GM19351 (cell line): ENCODE measurements at regions not wholly inside any gene's neighbourhood (a gene's known extent, or its start where the extent isn't known, plus 50 kb on each side); places are given as distances from the start of the nearest gene placed in this dataset.

Experiments
- ATAC-seq: cut with Tn5 transposase; IDR thresholded peaks from one replicate; pipeline ENCODE4 v1.9.1; 2021; ENCODE audit warnings: mild to moderate bottlenecking, moderate library complexity; ENCODE audit not compliant: unreplicated experiment

DNA sequence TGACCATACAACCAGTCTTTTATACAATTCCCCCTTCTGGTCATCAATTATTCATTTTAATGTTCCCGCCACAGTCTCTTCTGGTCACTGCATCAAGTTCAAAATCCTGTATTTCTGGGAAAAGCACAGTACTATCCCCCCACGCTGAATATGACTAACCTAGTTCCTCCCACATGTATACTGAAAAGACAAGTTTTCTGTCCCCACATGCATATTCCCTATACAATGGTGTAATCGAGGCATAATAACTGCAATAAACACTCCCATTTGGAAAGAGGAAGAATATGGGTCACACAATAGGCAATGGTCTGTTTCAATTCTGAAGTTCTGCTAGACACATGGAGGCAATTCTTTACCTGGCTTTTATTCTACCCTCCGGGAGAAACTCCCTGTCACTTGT is 344.9 kb downstream of the EFNA5 start:
- ATAC-seq, result no peak

DNA sequence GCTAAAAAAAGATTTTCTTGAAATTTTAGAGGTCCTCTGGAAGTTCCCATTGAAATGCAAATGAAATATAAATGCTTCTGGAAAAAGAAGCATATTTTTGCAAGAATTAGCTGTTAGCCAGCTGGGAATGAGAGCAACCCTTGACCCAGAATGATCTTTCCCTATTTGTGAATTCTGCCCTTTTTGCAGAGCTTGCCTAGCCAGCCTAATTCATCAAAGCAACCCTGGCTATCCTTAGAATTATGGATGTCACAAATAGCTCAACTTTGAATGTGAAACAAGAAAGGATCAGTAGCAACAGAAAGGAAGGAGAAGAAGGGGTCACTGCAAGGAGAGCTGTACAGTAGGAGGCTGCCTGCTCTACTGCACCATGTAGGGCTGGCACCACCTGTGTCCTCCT is 345.9 kb downstream of the EFNA5 start:
- ATAC-seq, result no peak

DNA sequence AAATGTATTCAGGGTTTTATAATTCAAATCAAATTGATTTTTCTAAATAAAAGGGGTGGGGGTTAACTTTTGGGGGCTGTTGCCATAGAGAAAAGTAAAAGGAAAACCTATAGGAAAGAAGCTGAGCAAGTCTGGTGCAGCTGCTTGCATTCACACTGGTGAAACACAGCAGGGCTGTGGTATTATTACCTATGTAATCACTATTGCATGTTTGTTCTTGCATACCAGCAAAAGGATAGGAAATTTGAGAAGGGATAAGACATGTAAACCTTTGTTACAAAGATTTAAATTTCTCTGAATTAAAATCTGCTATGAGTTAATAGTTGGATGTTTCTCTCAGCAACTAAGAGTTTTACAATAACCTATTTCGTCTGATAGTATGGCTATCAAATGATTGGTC is 346.7 kb downstream of the EFNA5 start:
- no peak for ATAC-seq

DNA sequence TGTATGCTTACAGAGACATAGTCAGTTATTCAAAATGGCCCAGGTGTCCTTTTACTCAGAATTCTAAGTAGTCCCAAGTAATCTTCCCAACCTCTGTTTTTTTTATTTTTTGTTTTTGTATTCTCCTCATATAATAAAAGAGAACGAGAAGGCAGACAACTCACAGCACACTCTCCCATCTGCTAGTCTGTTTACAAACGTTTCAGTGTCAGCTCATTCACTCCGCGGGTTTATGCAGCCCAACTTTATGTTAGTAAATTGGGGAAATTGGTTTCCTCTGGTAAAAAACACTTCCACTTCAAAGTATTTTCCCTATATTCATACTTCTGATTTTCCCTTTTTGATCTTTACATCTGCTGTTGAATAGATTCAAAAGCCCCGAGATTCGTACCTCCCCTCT is 347.2 kb downstream of the EFNA5 start:
- no peak for ATAC-seq

DNA sequence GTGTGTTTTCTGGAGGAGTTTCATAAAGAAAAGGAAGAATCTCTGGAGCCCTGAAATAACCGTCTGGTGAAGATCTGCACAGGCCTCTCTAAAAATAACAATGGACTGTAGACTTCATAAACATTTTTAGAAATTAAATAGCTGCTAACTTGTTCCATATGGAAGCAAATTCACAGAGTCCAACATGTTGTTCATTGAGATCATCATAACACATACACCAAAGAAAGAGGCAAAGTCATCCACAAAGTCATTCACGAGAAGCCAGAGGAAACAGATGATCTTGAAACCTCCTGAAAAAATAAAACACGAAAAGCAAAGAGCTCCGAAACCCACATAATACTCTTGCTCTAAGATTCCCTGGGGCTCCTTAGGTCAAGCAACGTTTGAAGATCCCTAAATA is 347.8 kb downstream of the EFNA5 start:
- ATAC-seq, result no peak

DNA sequence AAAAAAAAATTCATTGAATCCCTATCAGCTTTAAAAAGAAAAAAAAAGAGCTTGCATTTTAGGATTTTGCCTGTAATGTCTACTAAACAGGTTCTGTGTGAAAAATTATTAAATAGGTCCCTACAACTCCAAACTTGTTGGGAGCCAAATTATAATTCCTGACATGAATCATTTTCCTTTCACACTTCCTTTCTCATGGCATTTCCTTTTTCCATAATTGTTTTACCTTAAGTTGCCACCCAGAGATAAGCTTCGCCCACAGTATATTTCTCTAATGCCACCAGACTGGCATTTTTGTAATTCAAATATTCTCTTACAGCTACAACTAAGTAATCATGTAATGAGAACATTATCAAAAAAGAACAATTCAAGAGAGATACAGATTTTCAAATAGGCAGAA is 348.8 kb downstream of the EFNA5 start:
- ATAC-seq, result no peak

DNA sequence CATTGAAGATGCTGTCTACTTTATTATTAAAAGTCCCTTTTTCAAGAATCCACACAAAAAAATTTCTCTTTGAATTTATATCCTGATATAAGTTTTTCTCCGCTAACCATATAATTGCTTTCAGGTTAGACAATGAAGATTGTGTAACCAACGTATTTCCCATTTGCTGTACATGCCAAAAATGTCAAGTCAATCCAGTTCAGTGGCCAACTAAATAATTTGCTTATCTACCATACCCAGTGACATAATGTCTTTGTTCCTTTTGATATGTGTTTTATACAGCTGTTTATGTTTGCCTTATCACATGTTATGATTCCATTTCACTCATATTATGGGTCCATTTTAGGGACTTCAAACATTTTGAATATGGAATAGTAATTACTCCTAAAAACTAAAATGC is 349.9 kb downstream of the EFNA5 start:
- no peak for ATAC-seq

DNA sequence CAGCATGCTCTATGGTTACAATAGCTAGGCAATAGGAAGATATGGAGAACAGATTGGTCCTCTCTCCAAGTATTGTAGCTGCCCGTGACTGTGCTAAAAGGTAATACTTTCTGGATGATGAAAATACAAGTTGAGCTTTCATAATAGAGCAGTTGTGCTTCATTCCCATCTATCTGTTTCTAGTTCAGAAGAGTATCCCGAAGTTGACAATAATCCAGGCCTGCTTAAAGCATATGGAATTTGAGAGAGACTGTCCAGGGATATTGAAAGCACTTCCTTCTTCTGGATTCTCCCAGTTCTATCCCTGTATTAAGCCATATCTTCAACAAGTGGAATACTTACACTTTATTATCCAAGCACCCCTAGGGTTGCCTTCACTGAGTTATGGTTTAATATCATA is 350.4 kb downstream of the EFNA5 start:
- ATAC-seq, result no peak

DNA sequence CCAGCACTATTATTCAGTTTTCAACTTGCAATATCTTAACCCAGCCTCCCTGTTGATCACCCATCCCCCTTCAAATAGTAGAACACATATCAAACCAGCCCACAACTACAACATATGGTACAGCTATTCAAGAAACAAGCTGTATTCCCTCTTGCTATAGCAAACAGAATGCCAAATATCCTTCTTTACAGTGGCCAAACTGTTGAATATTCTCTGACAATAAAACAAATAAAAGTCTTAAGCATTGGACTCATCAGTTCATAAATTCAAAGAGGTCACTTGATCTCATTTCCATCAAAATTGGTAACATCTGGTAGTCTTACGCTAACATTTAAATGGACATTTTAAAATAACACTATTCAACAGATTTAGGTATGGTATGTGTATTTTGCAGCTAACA is 350.8 kb downstream of the EFNA5 start:
- ATAC-seq, result no peak

DNA sequence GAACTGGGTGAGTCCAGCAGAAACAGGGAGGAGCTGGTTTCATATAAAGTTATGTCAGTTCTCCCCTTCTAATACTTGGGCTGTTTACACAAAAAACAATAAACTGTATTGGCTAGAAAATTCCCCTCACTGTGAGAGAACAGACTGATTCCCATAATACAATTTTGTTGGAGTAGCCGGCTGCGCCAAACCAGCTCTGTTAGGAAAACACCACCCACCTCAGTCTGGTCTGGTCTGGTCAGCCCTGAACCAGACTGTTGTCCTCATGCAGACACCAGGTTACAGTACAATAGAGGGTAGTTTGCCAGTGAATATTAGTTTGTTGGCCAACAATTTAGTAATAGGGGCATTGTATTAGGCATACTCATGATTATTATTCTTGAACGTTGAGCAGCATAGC is 356.4 kb downstream of the EFNA5 start:
- no peak for ATAC-seq

DNA sequence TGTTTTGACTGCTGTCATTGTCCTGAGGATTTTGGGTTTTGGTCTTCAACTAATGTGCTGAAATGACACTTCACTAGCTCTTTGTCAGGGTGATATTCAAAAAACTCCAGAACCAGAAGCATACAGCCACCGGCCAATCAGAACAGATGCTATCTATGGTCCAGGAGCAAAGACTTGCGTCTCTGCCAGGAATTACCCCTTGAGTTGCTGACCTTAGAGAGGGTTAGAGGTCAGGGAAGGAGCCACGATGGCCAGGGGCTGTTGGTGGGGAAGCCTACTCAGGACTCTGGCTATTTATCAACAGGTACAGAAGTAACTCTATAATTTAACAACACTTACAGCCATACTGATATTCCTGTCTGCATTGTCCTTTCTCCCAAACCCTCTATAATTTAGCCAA is 356.8 kb downstream of the EFNA5 start:
- no peak for ATAC-seq

DNA sequence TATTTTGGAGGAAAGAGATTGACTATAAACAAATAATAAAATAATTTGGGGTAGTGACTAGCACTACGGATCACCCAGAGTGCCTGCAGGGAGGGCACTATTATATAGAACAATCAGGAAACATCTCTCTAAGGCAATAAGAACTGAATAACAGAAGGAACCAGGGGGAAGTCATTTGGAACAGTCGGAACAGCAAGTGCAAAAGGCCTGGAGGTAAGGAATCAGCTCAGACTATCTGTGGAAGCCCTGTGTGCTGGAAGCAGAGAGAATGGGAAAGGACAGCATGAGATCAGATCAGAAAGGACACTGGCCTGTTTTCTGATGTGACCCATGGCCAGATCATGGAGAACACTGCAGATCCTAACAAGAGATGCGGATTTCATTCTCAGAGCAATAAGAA is 357.6 kb downstream of the EFNA5 start:
- no peak for ATAC-seq

DNA sequence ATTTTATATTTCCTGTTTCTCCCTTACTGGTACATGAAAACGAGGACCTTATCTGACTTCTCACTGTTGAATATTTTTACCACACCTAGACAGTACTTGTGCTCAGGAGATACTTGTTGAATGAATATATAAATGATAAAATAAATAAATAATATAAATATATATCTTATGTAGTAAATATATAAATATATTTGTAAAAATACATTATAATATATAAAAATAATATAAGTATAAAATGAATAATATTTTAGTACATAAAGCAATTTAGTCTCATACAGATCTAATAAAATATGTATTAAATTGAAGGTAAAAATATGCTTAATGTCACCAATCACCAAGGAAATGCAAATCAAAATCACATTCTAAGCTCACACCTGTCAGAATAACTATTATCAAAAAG is 360.6 kb downstream of the EFNA5 start:
- ATAC-seq, result no peak

DNA sequence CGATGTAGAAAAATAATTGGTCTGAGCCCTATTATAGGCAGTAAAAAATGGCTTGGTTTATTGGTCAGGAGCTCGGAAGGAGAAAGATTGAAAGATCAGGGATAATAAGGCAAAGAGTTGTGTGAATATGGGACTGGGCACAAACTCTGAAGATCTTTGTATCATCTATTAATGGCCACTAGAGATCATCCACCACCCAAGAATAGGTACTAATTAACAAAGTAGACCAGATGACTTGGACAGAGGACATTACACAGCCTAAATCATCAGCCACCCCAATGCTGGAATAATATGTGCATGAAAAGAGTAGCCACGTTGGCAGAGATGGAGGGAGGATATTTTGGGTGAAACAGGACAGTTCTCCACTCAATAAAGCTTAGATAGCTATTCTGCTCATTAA is 364.1 kb downstream of the EFNA5 start:
- no peak for ATAC-seq

DNA sequence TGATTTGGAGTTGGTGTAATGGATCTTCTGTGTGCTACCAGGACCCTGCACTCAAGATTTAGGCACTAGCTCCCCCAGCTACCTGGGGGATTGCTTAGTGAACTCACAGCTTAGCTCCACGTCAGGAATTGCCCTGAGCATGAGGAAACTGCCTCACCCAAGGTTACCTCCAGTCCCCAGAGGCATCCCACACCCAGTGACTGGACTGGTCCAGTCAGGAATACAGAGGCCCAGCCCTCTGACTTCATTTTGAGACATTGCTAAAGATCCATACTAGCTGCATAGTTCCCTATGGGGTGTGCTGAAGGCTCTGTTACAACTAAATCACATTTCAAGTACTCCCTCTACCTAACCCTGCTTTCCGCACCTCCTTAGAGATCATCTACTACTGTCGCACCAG is 364.7 kb downstream of the EFNA5 start:
- no peak for ATAC-seq

DNA sequence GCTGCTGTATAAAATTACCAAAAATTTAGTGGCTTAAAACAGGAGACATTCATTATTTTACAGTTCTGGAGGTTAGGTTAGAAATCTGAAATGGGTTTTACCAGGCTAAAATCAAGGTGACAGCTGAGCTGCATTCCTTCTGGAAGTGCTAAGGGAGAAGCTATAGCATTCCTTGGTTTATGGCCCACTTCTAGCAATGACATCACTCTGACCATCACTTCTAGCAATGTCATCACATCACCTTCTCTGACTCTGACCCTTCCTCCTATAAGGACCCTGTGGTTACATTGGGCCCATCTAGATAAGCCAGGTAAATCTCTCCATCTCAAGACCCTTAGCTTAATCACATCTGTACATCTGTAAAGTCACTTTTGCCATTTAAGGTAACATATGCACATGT is 366.1 kb downstream of the EFNA5 start:
- no peak for ATAC-seq

DNA sequence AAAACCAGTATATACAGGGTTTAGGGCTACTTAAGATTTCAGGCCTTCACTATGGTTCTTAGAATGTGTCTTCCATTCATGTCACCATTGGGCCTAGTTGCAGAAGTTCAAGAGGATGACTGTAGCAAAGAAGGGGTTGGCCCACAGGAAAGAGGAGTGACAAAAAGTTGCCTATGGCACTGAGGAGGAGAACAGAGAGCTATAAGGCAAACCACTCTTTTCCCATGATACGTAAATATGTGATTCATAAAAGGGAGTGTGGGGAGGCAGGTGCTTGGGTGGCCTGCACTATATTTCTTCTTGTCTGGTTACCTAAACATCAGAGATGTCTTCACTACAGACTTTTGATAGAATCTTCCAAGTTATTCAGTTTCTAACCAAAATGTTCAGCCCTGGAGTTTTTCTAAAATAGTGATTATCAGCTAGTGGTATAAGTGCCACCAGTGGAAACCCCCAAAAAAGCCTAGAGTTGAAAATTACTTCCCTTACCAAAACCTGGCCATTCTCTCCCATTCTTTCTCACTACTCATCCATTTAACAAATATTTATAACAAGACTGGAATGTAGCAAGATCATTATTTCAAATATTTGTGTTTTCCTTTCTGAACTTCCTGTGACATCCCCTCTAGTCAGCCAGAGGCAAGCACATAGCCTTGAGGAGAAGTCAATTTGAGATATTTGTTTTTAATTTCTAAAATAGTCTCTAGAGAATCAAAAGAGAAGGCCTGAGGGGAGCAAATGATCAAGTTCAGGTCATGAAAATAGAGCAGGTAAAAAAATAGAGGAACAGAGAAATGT is 367.4 kb downstream of the EFNA5 start:
- ATAC-seq, result no peak

DNA sequence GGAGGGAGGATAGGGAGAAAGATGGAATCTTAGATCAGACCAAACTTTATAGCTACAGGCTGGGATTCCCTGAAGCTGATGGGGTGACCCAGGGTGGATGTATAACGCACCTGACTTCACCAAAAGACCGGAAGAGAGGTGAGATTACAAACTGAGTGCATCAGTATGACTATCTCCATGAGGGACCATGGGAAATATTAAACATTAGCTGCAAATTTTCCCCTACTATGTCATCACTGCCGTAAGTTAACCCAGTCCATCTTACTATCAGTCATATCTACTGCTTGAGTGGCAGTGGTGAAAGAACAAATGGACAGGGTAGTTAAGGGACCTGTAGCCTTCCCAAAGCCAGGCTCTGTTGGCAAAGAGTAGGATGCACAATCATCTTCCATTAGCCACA is 368.3 kb downstream of the EFNA5 start:
- ATAC-seq, result no peak

DNA sequence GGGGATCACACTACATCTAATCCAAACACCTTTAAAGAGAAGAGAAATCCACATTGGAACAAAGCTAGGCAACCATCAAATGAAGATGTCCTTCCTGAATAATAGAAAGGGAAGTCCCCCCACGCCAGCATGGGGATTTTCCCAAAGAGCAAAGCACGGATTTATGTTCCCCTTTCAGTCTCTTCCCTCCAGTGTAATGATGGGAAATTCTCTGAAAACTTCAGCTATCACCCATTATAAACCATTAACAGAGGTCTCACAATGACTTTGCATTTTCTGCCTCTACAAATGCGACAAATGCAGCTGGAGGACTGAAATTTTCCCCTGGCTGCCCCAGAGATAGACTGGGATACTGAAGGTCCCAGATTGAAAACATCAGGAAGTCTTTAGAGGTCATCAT is 368.7 kb downstream of the EFNA5 start:
- no peak for ATAC-seq

DNA sequence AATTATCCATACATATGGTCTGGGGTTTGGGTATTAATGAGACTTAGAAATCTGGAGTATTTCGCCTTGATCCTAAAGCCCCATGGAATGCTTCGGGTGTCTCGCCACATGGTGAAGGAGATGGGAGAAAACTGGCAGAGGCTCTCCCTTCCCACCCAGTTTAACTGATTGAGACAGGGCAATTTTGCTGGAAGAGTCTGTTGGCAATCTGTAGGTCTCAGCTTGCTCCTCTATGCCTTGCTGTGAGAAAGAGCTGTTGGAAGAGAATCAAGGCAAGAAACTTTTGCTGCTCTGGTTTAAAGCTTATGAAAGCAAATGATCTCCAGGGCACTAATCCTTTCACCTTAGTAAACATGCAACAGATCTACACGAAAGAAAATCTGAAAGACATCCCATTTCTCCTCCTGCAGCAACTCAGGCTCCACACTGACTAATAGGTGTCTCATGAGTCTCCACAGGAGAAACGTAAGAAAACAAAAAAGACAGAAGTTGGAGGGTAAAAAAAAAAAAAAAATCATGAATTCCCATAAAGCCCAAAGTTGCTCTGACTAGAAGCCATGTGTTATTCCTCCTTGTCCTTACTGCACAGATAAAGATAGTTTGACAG is 369.9 kb downstream of the EFNA5 start:
- ATAC-seq, result no peak

DNA sequence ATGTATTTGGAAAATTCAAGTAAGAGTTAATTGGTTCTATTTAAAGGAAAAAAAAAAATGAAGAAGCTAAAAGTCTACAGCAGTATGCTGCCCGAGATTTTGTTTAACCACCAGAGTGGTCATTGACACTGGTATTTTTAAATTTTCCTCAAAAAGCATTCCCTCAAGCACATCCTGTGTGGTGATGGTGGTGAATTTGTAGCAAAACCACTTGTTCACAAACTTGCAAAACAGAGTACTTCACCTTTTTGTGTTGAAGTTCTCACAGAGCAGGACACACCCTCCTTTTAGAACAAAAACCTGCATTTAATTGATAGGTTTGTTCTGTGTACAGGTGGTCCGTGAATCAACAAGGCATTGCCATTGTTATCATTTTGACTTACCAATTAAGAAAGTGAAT is 374.2 kb downstream of the EFNA5 start:
- ATAC-seq, result no peak

DNA sequence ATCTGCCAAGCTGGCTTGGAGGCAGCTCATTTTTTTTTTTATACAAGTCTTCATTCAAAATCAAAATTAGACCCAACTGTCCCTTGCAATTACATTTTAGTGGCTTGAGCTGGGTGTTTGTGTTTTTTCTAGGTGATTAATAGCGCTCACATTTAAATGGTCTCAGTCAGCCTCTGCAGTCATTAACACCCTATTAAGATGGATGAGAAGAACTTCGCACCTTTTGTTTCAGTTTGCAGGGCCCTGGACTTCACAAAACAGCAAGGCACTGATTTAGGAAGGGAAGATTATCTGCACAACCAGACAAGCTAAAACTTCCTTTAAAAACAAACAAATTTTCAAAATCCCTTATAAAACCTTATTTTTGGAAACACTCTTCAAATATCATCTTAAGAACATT is 374.8 kb downstream of the EFNA5 start:
- no peak for ATAC-seq

DNA sequence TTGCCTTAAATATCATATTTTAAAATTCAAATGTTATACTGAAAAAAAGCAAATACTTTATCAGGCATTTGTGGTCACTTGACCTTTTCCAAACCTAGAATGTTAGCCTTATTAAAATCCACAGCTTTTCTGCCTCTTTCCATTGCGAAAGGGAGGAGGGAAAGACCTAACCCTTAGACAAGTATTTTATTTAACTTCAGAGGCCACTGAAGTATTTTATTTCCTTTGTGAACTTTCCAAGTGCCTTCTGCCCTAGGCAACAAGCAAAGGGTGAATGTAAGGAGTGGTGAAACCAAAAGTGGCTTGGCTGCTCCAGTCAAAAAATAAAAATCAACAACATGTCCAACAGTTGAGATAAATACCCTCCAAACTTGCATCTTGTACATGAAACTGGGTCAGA is 376.1 kb downstream of the EFNA5 start:
- ATAC-seq, result no peak
